ENCODE measurements at regions not wholly inside any gene's neighbourhood (a gene's known extent, or its start where the extent isn't known, plus 50 kb on each side); places are given as distances from the start of the nearest gene placed in this dataset.

- Mint-ChIP-seq H3K27me3 (peaks cover 26% of the 10 kb centered on the region), H3K27ac (no peak overlapping the region), H3K9me3 (no peaks in the 10 kb centered on the region), H3K4me3 (no peak overlapping the region), H3K36me3 (no peaks in the 10 kb centered on the region), H3K4me1 (no peaks in the 10 kb centered on the region)
- DNase-seq: no peak
- CTCF ChIA-PET: no interaction called here
These were observed 50.6 kb upstream of the GNAO1 start for GRCh38 chr16:56140645-56141044.

GRCh38 chr16:56137269-56137668 is 54.0 kb upstream of the GNAO1 start:
- H3K4me3 Mint-ChIP-seq: no peak overlapping the region
- DNase-seq: no peak
- no peaks in the 10 kb centered on the region for H3K4me1 Mint-ChIP-seq
- H3K27ac Mint-ChIP-seq: no peak overlapping the region
- H3K9me3 Mint-ChIP-seq: no peaks in the 10 kb centered on the region
- CTCF ChIA-PET: no interaction called here
- no peaks in the 10 kb centered on the region for H3K36me3 Mint-ChIP-seq
- peaks cover 24% of the 10 kb centered on the region for H3K27me3 Mint-ChIP-seq

GRCh38 chr16:56136256-56136655 is 55.0 kb upstream of the GNAO1 start:
- Mint-ChIP-seq H3K27ac (no peak overlapping the region), H3K36me3 (no peaks in the 10 kb centered on the region), H3K9me3 (no peaks in the 10 kb centered on the region), H3K4me3 (no peak overlapping the region), H3K4me1 (no peaks in the 10 kb centered on the region), H3K27me3 (peaks cover 20% of the 10 kb centered on the region)
- CTCF ChIA-PET: no interaction called here
- DNase-seq: no peak

- no peak for DNase-seq
These were observed 56.5 kb upstream of the GNAO1 start for GRCh38 chr16:56134790-56135189.

GRCh38 chr16:56125922-56126321 is 65.4 kb upstream of the GNAO1 start:
- DNase-seq: no peak
- Mint-ChIP-seq H3K36me3 (no peaks in the 10 kb centered on the region), H3K9me3 (no peaks in the 10 kb centered on the region), H3K4me1 (no peaks in the 10 kb centered on the region), H3K27ac (no peak overlapping the region), H3K4me3 (no peak overlapping the region), H3K27me3 (peaks cover 25% of the 10 kb centered on the region)
- CTCF ChIA-PET: interaction anchor here (1.2 to 1.6 kb wide), 2 partner anchors 10 to 77 kb away, joined by 3 to 4 read pairs; no protein-coding TSS in a partner anchor

More at GRCh38 chr16:56134790-56135189, 56.5 kb upstream of the GNAO1 start:
- no peak overlapping the region for H3K27ac Mint-ChIP-seq
- H3K27me3 Mint-ChIP-seq: peaks cover 20% of the 10 kb centered on the region
- CTCF ChIA-PET: interaction anchor here (0.9 kb wide), 1 partner anchor 670 kb away, joined by 3 read pairs; no protein-coding TSS in a partner anchor
- H3K36me3 Mint-ChIP-seq: no peaks in the 10 kb centered on the region
- H3K4me1 Mint-ChIP-seq: no peaks in the 10 kb centered on the region
- H3K4me3 Mint-ChIP-seq: no peak overlapping the region
- H3K9me3 Mint-ChIP-seq: no peaks in the 10 kb centered on the region

- H3K4me3 Mint-ChIP-seq: no peak overlapping the region
- CTCF ChIA-PET: no interaction called here
- H3K4me1 Mint-ChIP-seq: no peaks in the 10 kb centered on the region
- H3K36me3 Mint-ChIP-seq: no peaks in the 10 kb centered on the region
- H3K9me3 Mint-ChIP-seq: no peaks in the 10 kb centered on the region
- H3K27me3 Mint-ChIP-seq: peaks cover 9% of the 10 kb centered on the region
- H3K27ac Mint-ChIP-seq: no peak overlapping the region
- no peak for DNase-seq
These were observed 69.0 kb upstream of the GNAO1 start for GRCh38 chr16:56122251-56122650.

GRCh38 chr16:56121156-56121500 is 70.2 kb upstream of the GNAO1 start:
- H3K4me1 Mint-ChIP-seq: no peaks in the 10 kb centered on the region
- no peaks in the 10 kb centered on the region for H3K36me3 Mint-ChIP-seq
- H3K27me3 Mint-ChIP-seq: peaks cover 9% of the 10 kb centered on the region
- CTCF ChIA-PET: no interaction called here
- H3K27ac Mint-ChIP-seq: no peak overlapping the region
- no peaks in the 10 kb centered on the region for H3K9me3 Mint-ChIP-seq
- H3K4me3 Mint-ChIP-seq: no peak overlapping the region
- no peak for DNase-seq

- H3K4me3 Mint-ChIP-seq: no peak overlapping the region
- no peak overlapping the region for H3K27ac Mint-ChIP-seq
- H3K9me3 Mint-ChIP-seq: no peaks in the 10 kb centered on the region
- no peaks in the 10 kb centered on the region for H3K36me3 Mint-ChIP-seq
- CTCF ChIA-PET: no interaction called here
- no peaks in the 10 kb centered on the region for H3K4me1 Mint-ChIP-seq
- DNase-seq: no peak
- H3K27me3 Mint-ChIP-seq: peaks cover 9% of the 10 kb centered on the region
These were observed 70.7 kb upstream of the GNAO1 start for GRCh38 chr16:56120447-56121155.

- H3K36me3 Mint-ChIP-seq: no peaks in the 10 kb centered on the region
- peaks cover 4% of the 10 kb centered on the region for H3K27me3 Mint-ChIP-seq
- H3K27ac Mint-ChIP-seq: no peak overlapping the region
- no peaks in the 10 kb centered on the region for H3K9me3 Mint-ChIP-seq
- no peaks in the 10 kb centered on the region for H3K4me1 Mint-ChIP-seq
- no peak overlapping the region for H3K4me3 Mint-ChIP-seq
- no peak for DNase-seq
- CTCF ChIA-PET: no interaction called here
These were observed 72.2 kb upstream of the GNAO1 start for GRCh38 chr16:56119133-56119532.

GRCh38 chr16:56116577-56116964 is 74.7 kb upstream of the GNAO1 start:
- CTCF ChIA-PET: interaction anchor here (0.8 kb wide), 1 partner anchor 9 kb away, joined by 3 read pairs; no protein-coding TSS in a partner anchor

GRCh38 chr16:56115817-56116576 is 75.3 kb upstream of the GNAO1 start:
- no peak overlapping the region for H3K4me3 Mint-ChIP-seq
- H3K4me1 Mint-ChIP-seq: no peaks in the 10 kb centered on the region
- no peak overlapping the region for H3K27ac Mint-ChIP-seq
- DNase-seq: no peak
- H3K27me3 Mint-ChIP-seq: peaks cover 17% of the 10 kb centered on the region
- CTCF ChIA-PET: interaction anchor here (0.8 kb wide), 1 partner anchor 10 kb away, joined by 3 read pairs; no protein-coding TSS in a partner anchor
- H3K9me3 Mint-ChIP-seq: no peaks in the 10 kb centered on the region
- H3K36me3 Mint-ChIP-seq: no peaks in the 10 kb centered on the region

More at GRCh38 chr16:56116577-56116964, 74.7 kb upstream of the GNAO1 start:
- no peak overlapping the region for H3K27ac Mint-ChIP-seq
- no peaks in the 10 kb centered on the region for H3K4me1 Mint-ChIP-seq
- no peak overlapping the region for H3K4me3 Mint-ChIP-seq
- H3K27me3 Mint-ChIP-seq: peaks cover 13% of the 10 kb centered on the region
- no peaks in the 10 kb centered on the region for H3K36me3 Mint-ChIP-seq
- DNase-seq: no peak
- H3K9me3 Mint-ChIP-seq: no peaks in the 10 kb centered on the region

- CTCF ChIA-PET: no interaction called here
- H3K27ac Mint-ChIP-seq: no peak overlapping the region
- no peaks in the 10 kb centered on the region for H3K36me3 Mint-ChIP-seq
- no peaks in the 10 kb centered on the region for H3K9me3 Mint-ChIP-seq
- H3K27me3 Mint-ChIP-seq: peaks cover 25% of the 10 kb centered on the region
- no peak for DNase-seq
- H3K4me3 Mint-ChIP-seq: no peak overlapping the region
- H3K4me1 Mint-ChIP-seq: no peaks in the 10 kb centered on the region
These were observed 78.1 kb upstream of the GNAO1 start for GRCh38 chr16:56113223-56113622.

GRCh38 chr16:56111100-56111499 is 80.2 kb upstream of the GNAO1 start:
- H3K9me3 Mint-ChIP-seq: no peaks in the 10 kb centered on the region
- CTCF ChIA-PET: no interaction called here
- no peak overlapping the region for H3K4me3 Mint-ChIP-seq
- H3K27ac Mint-ChIP-seq: no peak overlapping the region
- H3K36me3 Mint-ChIP-seq: no peaks in the 10 kb centered on the region
- peaks cover 27% of the 10 kb centered on the region for H3K27me3 Mint-ChIP-seq
- no peak for DNase-seq
- H3K4me1 Mint-ChIP-seq: no peaks in the 10 kb centered on the region

- no peak for DNase-seq
- Mint-ChIP-seq H3K4me1 (no peaks in the 10 kb centered on the region), H3K36me3 (no peaks in the 10 kb centered on the region), H3K9me3 (no peaks in the 10 kb centered on the region), H3K27me3 (peaks cover 38% of the 10 kb centered on the region), H3K4me3 (no peak overlapping the region), H3K27ac (no peak overlapping the region)
- CTCF ChIA-PET: no interaction called here
These were observed 81.3 kb upstream of the GNAO1 start for GRCh38 chr16:56109994-56110393.

- peaks cover 41% of the 10 kb centered on the region for H3K27me3 Mint-ChIP-seq
- CTCF ChIA-PET: no interaction called here
- no peak overlapping the region for H3K4me3 Mint-ChIP-seq
These were observed 82.1 kb upstream of the GNAO1 start for GRCh38 chr16:56109205-56109604.

More at GRCh38 chr16:56109205-56109604, 82.1 kb upstream of the GNAO1 start:
- no peaks in the 10 kb centered on the region for H3K36me3 Mint-ChIP-seq
- H3K27ac Mint-ChIP-seq: no peak overlapping the region
- no peak for DNase-seq
- H3K4me1 Mint-ChIP-seq: no peaks in the 10 kb centered on the region
- H3K9me3 Mint-ChIP-seq: no peaks in the 10 kb centered on the region
